ENCODE measurements at regions not wholly inside any gene's neighbourhood (a gene's known extent, or its start where the extent isn't known, plus 50 kb on each side); places are given as distances from the start of the nearest gene placed in this dataset.

- Histone ChIP-seq H3K27ac (no peak overlapping the region), H3K4me3 (peak overlapping the region; percentile 59)
- TF ChIP-seq CTCF (IDR thresholded peaks at IDR 0.05): peak; percentile 66
- no peak for DNase-seq (ENCODE audit: low spot score)
These were observed 336.9 kb upstream of the NPSR1 start for GRCh38 chr7:34320926-34321661.

GRCh38 chr7:34322841-34323240, 335.2 kb upstream of the NPSR1 start:
- no peak for DNase-seq (ENCODE audit: low spot score)
- no peak for TF ChIP-seq CTCF (IDR thresholded peaks at IDR 0.05)
- no peak overlapping the region for H3K4me3 ChIP-seq
- no peak overlapping the region for H3K27ac ChIP-seq

- H3K4me3 ChIP-seq: no peak overlapping the region
- no peak for TF ChIP-seq CTCF (IDR thresholded peaks at IDR 0.05)
- no peak overlapping the region for H3K27ac ChIP-seq
- DNase-seq (ENCODE audit: low spot score): no peak
These were observed 330.3 kb upstream of the NPSR1 start for GRCh38 chr7:34327681-34328080.

- H3K4me3 ChIP-seq: no peak overlapping the region
- H3K27ac ChIP-seq: no peak overlapping the region
- DNase-seq (ENCODE audit: low spot score): no peak
- no peak for TF ChIP-seq CTCF (IDR thresholded peaks at IDR 0.05)
These were observed 327.7 kb upstream of the NPSR1 start for GRCh38 chr7:34330308-34330707.

GRCh38 chr7:34331102-34331501, 326.9 kb upstream of the NPSR1 start:
- Histone ChIP-seq H3K27ac (no peak overlapping the region), H3K4me3 (no peak overlapping the region)
- no peak for DNase-seq (ENCODE audit: low spot score)
- TF ChIP-seq CTCF (IDR thresholded peaks at IDR 0.05): no peak

GRCh38 chr7:34332006-34332405, 326.0 kb upstream of the NPSR1 start:
- no peak overlapping the region for H3K4me3 ChIP-seq
- no peak overlapping the region for H3K27ac ChIP-seq
- no peak for DNase-seq (ENCODE audit: low spot score)
- TF ChIP-seq CTCF (IDR thresholded peaks at IDR 0.05): no peak

- Histone ChIP-seq H3K4me3 (no peak overlapping the region), H3K27ac (no peak overlapping the region)
- TF ChIP-seq CTCF (IDR thresholded peaks at IDR 0.05): no peak
- no peak for DNase-seq (ENCODE audit: low spot score)
These were observed 324.8 kb upstream of the NPSR1 start for GRCh38 chr7:34333184-34333583.
